Hepatocyte (in vitro differentiated cells): ENCODE measurements at regions not wholly inside any gene's neighbourhood (a gene's known extent, or its start where the extent isn't known, plus 50 kb on each side); places are given as distances from the start of the nearest gene placed in this dataset.
A peak's percentile ranks its signal among the peaks of the same experiment; 100 is the strongest.

Experiments used
- DNase-seq: peaks from one replicate; pipeline ENCODE4 v3.0.0-alpha.2; 2016; ENCODE audit warnings: low spot score
- H2AFZ ChIP-seq: fragments of 200-600 bp; sonication (generic); 2 replicates; pipeline ENCODE4 v1.6.0; 2016; ENCODE audit warnings: antibody characterized with exemption, mild to moderate bottlenecking
- H3K27ac ChIP-seq: fragments of 200-600 bp; sonication (generic); 2 replicates; pipeline ENCODE4 v1.5.1; 2016; ENCODE audit warnings: mild to moderate bottlenecking
- H3K27me3 ChIP-seq: fragments of 200-600 bp; sonication (generic); 2 replicates; pipeline ENCODE4 v1.6.1; 2016
- H3K36me3 ChIP-seq: fragments of 200-600 bp; sonication (generic); replicated peaks from 2 replicates; pipeline ENCODE4 v1.5.1; 2016; ENCODE audit warnings: low read depth; ENCODE audit not compliant: insufficient read depth
- H3K4me1 ChIP-seq: fragments of 200-600 bp; sonication (generic); 2 replicates; pipeline ENCODE4 v1.5.1; 2016; ENCODE audit warnings: mild to moderate bottlenecking, moderate library complexity; ENCODE audit not compliant: insufficient read depth
- H3K4me2 ChIP-seq: fragments of 200-600 bp; sonication (generic); 2 replicates; pipeline ENCODE4 v1.6.0; 2016
- H3K4me3 ChIP-seq: fragments of 200-600 bp; sonication (generic); 2 replicates; pipeline ENCODE4 v1.5.1; 2016; ENCODE audit warnings: mild to moderate bottlenecking
- H3K79me2 ChIP-seq: fragments of 200-600 bp; sonication (generic); 2 replicates; pipeline ENCODE4 v1.6.0; 2017; ENCODE audit warnings: mild to moderate bottlenecking
- H3K9me2 ChIP-seq: fragments of 200-600 bp; sonication (generic); replicated peaks from 2 replicates; pipeline ENCODE4 v1.6.0; 2017; ENCODE audit warnings: mild to moderate bottlenecking; ENCODE audit not compliant: insufficient read depth
- H3K9me3 ChIP-seq: fragments of 200-600 bp; sonication (generic); 2 replicates; pipeline ENCODE4 v1.5.1; 2016; ENCODE audit warnings: low read depth, mild to moderate bottlenecking
- H4K20me1 ChIP-seq: fragments of 200-600 bp; sonication (generic); 2 replicates; pipeline ENCODE4 v1.6.0; 2016; ENCODE audit warnings: mild to moderate bottlenecking; ENCODE audit not compliant: insufficient read depth, poor library complexity, severe bottlenecking
- EZH2 ChIP-seq: fragments of 200-600 bp; sonication (generic); IDR thresholded peaks from 2 replicates; pipeline ENCODE4 v1.6.1; 2016; ENCODE audit warnings: antibody characterized with exemption, mild to moderate bottlenecking, borderline replicate concordance
- EZH2phosphoT487 ChIP-seq: fragments of 200-600 bp; sonication (generic); IDR thresholded peaks from one replicate; pipeline ENCODE4 v1.6.1; 2018; ENCODE audit warnings: antibody characterized with exemption, mild to moderate bottlenecking, low read depth, moderate library complexity; ENCODE audit not compliant: unreplicated experiment, severe bottlenecking
- WGBS: methylation state at CpG from one replicate; pipeline ENCODE4 v1.1.6; 2016; ENCODE audit warnings: low lambda C conversion rate; ENCODE audit errors: missing lambda C conversion rate; 5-methylcytosine and 5-hydroxymethylcytosine counted together
- TF ChIP-seq, protein P1 (sequence below): fragments of 200-600 bp; sonication (generic); IDR thresholded peaks from 2 replicates; pipeline ENCODE4 v1.5.1; 2016; ENCODE audit warnings: antibody characterized with exemption, mild to moderate bottlenecking; ENCODE audit not compliant: poor library complexity

- no peaks in the 10 kb centered on the region for H3K9me2 ChIP-seq
- H3K27ac ChIP-seq = no peak overlapping the region
- no peak for TF ChIP-seq EZH2phosphoT487
- H3K27me3 ChIP-seq = no peaks in the 10 kb centered on the region
- H4K20me1 ChIP-seq = no peaks in the 10 kb centered on the region
- H3K9me3 ChIP-seq = no peaks in the 10 kb centered on the region
- H2AFZ ChIP-seq = no peak overlapping the region
- 76% methylated on average over 7 of the region's 7 CpGs for WGBS
- no peaks in the 10 kb centered on the region for H3K36me3 ChIP-seq
- no peak for DNase-seq
- no peaks in the 10 kb centered on the region for H3K4me1 ChIP-seq
- no peak overlapping the region for H3K4me3 ChIP-seq
- H3K4me2 ChIP-seq = peak overlapping the region; percentile 16
- H3K79me2 ChIP-seq = no peaks in the 10 kb centered on the region
Observed at GRCh38 chr6:148035806-148036390, 306.7 kb upstream of the SASH1 start.

DNA sequence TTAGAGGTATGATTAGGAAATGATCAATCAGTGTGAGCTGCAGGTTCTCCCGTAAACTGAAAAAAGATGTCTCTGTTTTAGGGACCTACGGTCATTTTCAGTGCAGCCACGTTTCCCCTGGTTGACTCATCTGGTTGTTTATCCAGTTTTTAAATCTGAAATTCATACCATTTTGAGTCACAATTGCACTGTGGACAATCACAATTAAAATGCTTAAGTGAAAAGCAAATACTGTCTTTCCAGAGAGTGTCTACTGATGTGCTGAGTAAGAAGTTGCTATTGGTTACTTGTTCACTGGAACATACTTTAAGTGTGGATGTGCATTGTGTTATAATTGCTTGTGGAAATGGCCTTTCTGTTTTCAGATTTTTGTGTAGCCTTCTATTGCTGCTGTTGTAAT lies 305.1 kb upstream of the SASH1 start:
- no peak for TF ChIP-seq EZH2
- no peaks in the 10 kb centered on the region for H3K9me2 ChIP-seq
- no peak overlapping the region for H2AFZ ChIP-seq
- no peak overlapping the region for H3K4me2 ChIP-seq
- H3K27me3 ChIP-seq = no peaks in the 10 kb centered on the region
- WGBS = 69% methylated on average over 3 of the region's 3 CpGs
- no peaks in the 10 kb centered on the region for H3K9me3 ChIP-seq
- H3K4me3 ChIP-seq = no peak overlapping the region
- H3K79me2 ChIP-seq = no peaks in the 10 kb centered on the region
- no peaks in the 10 kb centered on the region for H3K36me3 ChIP-seq
- no peak for DNase-seq
- no peaks in the 10 kb centered on the region for H3K4me1 ChIP-seq
- H3K27ac ChIP-seq = no peak overlapping the region
- H4K20me1 ChIP-seq = no peaks in the 10 kb centered on the region

- 79% methylated on average over 4 of the region's 4 CpGs for WGBS
- Histone ChIP-seq H3K4me3 (no peak overlapping the region), H4K20me1 (no peaks in the 10 kb centered on the region), H3K9me3 (no peaks in the 10 kb centered on the region), H3K27me3 (no peaks in the 10 kb centered on the region), H3K4me2 (no peak overlapping the region), H3K4me1 (no peaks in the 10 kb centered on the region), H2AFZ (no peak overlapping the region), H3K27ac (no peak overlapping the region), H3K79me2 (no peaks in the 10 kb centered on the region), H3K9me2 (no peaks in the 10 kb centered on the region), H3K36me3 (no peaks in the 10 kb centered on the region)
- TF ChIP-seq EZH2phosphoT487 = no peak
- TF ChIP-seq, protein P1, sequence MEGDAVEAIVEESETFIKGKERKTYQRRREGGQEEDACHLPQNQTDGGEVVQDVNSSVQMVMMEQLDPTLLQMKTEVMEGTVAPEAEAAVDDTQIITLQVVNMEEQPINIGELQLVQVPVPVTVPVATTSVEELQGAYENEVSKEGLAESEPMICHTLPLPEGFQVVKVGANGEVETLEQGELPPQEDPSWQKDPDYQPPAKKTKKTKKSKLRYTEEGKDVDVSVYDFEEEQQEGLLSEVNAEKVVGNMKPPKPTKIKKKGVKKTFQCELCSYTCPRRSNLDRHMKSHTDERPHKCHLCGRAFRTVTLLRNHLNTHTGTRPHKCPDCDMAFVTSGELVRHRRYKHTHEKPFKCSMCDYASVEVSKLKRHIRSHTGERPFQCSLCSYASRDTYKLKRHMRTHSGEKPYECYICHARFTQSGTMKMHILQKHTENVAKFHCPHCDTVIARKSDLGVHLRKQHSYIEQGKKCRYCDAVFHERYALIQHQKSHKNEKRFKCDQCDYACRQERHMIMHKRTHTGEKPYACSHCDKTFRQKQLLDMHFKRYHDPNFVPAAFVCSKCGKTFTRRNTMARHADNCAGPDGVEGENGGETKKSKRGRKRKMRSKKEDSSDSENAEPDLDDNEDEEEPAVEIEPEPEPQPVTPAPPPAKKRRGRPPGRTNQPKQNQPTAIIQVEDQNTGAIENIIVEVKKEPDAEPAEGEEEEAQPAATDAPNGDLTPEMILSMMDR = no peak
- no peak for TF ChIP-seq EZH2
- DNase-seq = no peak
Observed at GRCh38 chr6:148041546-148041945, 301.1 kb upstream of the SASH1 start.

DNA sequence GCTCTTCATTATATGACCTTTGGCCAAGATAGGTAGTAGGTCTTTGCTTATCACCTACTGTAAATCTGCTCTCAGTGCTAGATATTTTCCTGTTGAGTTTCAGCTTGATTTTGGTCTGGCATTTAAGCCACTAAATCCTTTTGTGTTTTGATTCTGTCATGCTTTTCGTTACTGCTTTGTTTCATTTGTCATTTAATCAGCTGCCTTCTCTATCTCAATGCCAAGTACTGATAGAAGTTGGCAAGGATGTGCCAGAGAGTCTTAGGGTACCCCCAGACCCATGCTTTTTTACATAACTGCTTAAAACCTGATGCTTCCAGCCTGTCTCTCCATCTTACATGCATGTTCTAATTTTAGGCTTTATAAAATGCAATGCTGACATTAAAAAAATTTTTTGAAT lies 300.1 kb upstream of the SASH1 start:
- no peaks in the 10 kb centered on the region for H3K4me1 ChIP-seq
- no peak for TF ChIP-seq EZH2
- TF ChIP-seq EZH2phosphoT487 = no peak
- TF ChIP-seq, protein P1 = no peak
- no peak overlapping the region for H3K27ac ChIP-seq
- no peak overlapping the region for H3K4me2 ChIP-seq
- H4K20me1 ChIP-seq = no peaks in the 10 kb centered on the region
- no peaks in the 10 kb centered on the region for H3K27me3 ChIP-seq
- H3K4me3 ChIP-seq = no peak overlapping the region
- 69% methylated on average over 1 of the region's 1 CpG for WGBS
- no peaks in the 10 kb centered on the region for H3K79me2 ChIP-seq
- H3K36me3 ChIP-seq = no peaks in the 10 kb centered on the region
- DNase-seq = no peak
- no peaks in the 10 kb centered on the region for H3K9me3 ChIP-seq
- no peak overlapping the region for H2AFZ ChIP-seq
- H3K9me2 ChIP-seq = no peaks in the 10 kb centered on the region
